COR-L47 (cell line): ENCODE measurements at regions not wholly inside any gene's neighbourhood (a gene's known extent, or its start where the extent isn't known, plus 50 kb on each side); places are given as distances from the start of the nearest gene placed in this dataset.
"Not testable (repeated sequence)": the region's sequence is repeated elsewhere in the genome, so short reads cannot be mapped to it uniquely, and the experiment has no call there.

Source experiments
- DNase-seq: peaks from one replicate; lab custom pipeline; 2025; lab: John Stamatoyannopoulos, UW

DNA sequence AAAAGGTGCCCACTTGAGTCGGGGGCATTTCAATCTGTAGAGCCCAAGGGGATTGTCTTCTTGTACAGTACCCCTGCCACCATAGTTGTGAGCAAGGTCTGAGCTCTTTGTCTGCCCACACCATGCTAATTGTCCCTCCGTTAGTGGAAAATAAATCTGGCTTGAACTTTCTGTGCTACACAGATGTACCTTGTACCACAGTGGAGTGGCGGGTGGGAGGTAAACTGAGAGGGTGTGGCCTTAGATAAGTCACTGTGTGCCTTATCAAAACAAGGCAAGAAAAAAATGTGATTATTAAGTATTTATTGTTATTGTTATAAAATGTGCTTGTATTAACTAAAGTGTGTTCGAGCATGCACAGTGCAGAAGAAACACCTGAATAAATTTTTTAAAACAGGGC is 242.9 kb upstream of the C2CD4B start:
- no peak for DNase-seq

- no peak for DNase-seq
Measured at GRCh38 chr15:62409466-62409865, 244.4 kb upstream of the C2CD4B start.

DNA sequence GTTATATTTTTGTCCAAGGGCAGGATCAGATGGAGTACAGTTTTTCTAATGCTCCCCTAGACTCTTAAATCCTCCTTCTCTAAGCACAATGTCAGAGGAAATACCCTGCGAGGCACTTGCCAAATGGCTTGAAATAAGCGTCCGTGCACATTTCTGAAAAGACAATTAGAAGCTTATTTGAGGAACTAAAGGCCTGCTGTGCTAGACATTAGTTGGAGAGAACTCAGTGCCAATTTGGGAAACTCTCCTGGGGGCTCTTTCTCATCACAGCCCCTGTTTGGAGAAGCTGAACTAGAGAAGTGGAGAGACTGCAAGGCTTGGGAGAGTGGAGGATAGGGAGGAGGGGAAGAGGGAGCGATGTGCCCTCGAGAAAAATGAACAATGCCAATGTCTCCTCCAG is 247.6 kb upstream of the C2CD4B start:
- DNase-seq = no peak

DNA sequence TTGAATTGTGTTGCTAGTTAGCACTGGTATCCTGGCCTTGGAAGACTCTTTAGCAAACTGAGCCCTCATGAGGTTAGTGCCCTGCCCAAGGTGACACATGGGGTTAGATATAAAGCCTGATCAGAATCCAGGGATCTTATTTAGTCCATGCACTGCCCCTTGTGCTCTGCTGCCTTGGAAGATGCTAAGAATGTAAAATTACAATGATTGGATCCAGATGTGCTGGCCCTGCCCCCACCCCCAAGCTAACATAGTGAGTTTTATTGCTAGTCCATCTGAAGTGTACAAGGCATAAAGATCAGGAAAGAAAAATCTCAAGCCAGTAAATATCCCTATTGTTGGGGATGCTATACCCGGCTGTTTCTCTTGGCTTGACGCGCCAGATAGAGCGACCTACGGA is 248.1 kb upstream of the C2CD4B start:
- no peak for DNase-seq

- DNase-seq = no peak
Measured at GRCh38 chr15:62413786-62414185, 248.7 kb upstream of the C2CD4B start.

GRCh38 chr15:62415498-62415897 is 250.4 kb upstream of the C2CD4B start:
- DNase-seq = no peak

- DNase-seq = no peak
Measured at GRCh38 chr15:62416526-62416925, 251.4 kb upstream of the C2CD4B start.

DNA sequence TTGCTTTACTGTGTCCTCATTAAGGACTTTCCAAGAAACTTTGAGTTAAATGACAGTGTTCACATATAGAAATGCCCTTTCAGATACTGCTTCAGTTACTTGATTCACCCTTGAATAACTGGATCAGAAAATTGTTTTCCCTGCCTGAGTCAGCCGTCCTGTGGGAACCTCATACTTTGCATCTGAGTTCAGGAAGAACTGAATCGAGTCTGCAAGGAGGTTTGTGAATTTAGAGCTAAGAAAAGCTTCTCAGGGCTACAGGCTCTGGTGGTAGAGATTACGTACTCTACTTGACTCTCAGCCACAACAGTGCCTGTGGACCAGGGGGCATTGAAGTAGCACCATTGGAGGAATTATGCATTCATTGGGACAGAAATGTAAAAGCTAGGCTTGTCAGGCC is 252.4 kb upstream of the C2CD4B start:
- DNase-seq = no peak

GRCh38 chr15:62418496-62418895 is 253.4 kb upstream of the C2CD4B start:
- not testable (repeated sequence) for DNase-seq

GRCh38 chr15:62419192-62419591 is 254.1 kb upstream of the C2CD4B start:
- no peak for DNase-seq

- not testable (repeated sequence) for DNase-seq
Measured at GRCh38 chr15:62420371-62420770, 255.3 kb upstream of the C2CD4B start.

DNA sequence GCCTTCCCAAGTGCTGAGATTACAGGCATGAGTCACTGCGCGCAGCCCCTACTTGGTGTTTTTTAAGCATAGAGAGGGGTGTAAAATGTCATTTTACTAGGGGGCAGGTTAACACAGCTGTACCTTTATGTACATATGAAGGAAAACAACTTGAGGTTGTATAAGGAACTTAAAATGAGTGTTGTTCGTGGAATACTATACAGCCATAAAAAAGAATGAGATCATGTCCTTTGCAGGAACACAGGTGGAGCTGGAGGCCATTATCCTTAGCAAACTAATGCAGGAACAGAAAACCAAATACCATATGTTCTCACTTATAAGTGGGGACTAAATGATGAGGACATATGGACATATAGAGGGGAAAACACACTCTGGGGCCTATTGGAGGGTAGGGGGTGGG is 256.2 kb upstream of the C2CD4B start:
- DNase-seq = no peak

DNA sequence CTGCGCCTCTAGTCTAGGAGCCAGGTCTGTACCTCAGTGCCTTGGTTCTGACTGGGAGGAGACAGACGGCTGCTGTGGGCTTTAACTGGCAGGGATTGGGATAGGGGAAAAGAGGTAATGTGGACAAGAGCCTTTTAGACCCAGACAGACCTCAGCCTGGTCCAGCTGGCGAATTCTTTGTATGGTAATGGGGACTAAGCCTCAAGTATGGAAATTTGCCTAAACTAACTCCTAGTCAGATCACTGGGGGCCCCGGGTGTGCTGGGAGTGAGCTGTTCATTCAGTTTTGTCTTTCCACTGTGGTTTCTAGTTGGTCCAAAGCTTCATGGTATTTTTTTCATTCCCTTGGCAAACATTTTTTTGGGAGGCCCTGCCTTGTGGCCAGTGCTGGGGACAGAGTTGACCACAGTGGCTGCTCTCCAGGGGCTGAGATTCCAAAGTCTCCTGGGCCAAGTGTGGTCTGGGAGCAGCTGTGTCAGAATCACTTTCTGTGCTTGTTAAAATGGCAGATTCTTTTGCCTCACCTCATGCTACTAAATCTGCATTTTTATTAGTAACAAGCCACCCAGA is 261.4 kb upstream of the C2CD4B start:
- no peak for DNase-seq

GRCh38 chr15:62428259-62428658 is 263.2 kb upstream of the C2CD4B start:
- no peak for DNase-seq

DNA sequence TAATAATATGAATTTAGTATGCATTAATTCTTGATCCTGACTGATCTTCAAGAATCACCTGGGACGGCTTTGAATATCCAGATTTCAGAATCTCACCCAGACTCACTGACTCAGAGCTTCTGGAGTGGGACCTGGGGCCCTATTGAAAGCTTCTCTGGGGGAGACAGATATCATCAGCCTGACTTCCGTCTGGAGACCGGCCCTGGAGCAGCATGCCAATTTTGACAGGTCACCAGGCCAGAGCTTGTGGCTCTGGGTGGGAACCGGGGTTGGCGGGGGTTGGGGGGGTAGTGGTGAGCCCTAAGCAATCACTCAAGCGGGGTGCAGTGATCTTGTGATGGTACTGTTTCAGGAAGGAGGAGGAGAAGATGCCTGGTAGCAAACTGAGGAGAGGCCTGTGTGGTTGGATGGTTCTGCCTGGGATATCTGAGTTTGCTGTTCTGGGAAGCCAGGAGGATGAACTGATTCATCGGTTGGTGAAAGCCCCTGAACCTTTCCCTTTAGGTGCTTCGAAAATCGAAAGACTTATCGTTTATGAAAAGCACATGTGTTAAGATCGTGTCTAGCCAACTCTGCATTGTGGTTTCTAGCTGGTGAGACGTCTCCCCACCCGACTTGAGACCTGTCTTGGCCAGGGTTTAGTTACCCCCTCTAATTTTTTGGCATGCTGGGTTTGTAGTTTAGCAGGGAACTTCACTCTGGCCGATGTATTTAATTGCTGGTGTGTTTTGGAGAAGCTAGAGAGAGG is 263.9 kb upstream of the C2CD4B start:
- DNase-seq = no peak

GRCh38 chr15:62430056-62430455 is 265.0 kb upstream of the C2CD4B start:
- DNase-seq = no peak

DNA sequence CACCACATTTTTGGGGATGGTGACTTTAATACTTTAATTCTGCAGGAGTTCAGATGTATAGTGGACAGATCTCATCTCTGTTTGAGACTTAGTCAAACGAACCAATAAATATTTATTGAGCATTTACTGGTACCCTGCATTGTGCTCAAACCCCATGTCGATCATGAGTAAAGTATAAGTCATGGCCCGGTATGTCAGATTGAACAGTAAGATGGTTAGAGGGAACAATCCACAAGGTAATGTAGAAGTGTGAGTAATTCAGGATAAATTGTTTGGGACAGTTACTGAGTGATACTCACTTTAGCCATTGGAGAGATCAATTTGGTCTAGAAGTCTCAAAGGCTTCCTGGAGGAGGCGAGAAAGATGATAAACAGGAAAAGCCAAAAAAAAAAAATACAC is 265.5 kb upstream of the C2CD4B start:
- no peak for DNase-seq

GRCh38 chr15:62431008-62431797 is 266.1 kb upstream of the C2CD4B start:
- DNase-seq = no peak

GRCh38 chr15:62431817-62432216 is 266.7 kb upstream of the C2CD4B start:
- no peak for DNase-seq

GRCh38 chr15:62432702-62433398 is 267.8 kb upstream of the C2CD4B start:
- DNase-seq = no peak

- DNase-seq = no peak
Measured at GRCh38 chr15:62436235-62436634, 271.1 kb upstream of the C2CD4B start.

- no peak for DNase-seq
Measured at GRCh38 chr15:62437753-62438152, 272.7 kb upstream of the C2CD4B start.
